GM12801 (cell line): ENCODE measurements at regions not wholly inside any gene's neighbourhood (a gene's known extent, or its start where the extent isn't known, plus 50 kb on each side); places are given as distances from the start of the nearest gene placed in this dataset.

Experiments
- TF ChIP-seq, protein P1 (sequence below): IDR thresholded peaks from one replicate; pipeline ENCODE4 v1.5.1; 2011; ENCODE audit warnings: control low read depth; ENCODE audit not compliant: insufficient read length; ENCODE audit errors: extremely low read depth

DNA sequence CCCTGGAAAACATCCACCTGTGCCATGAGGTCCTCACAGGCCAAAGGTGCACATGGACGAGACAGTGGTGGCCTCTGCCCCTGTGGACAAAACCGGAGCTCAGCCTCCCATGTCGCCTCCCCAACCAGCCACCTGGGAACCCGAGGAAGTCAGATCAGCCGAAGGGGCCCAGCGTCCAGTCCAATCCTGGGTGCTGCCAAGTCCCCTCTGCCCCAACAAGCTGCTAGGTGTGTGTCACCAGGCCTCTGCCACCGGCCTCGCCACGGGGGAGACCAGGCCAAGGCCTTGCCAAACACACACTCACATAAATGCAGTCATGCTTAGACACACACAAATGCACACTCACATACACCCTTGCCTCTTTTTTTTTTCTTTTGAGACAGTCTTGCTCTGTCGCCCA is 167.8 kb downstream of the RBFOX3 start:
- TF ChIP-seq, protein P1, sequence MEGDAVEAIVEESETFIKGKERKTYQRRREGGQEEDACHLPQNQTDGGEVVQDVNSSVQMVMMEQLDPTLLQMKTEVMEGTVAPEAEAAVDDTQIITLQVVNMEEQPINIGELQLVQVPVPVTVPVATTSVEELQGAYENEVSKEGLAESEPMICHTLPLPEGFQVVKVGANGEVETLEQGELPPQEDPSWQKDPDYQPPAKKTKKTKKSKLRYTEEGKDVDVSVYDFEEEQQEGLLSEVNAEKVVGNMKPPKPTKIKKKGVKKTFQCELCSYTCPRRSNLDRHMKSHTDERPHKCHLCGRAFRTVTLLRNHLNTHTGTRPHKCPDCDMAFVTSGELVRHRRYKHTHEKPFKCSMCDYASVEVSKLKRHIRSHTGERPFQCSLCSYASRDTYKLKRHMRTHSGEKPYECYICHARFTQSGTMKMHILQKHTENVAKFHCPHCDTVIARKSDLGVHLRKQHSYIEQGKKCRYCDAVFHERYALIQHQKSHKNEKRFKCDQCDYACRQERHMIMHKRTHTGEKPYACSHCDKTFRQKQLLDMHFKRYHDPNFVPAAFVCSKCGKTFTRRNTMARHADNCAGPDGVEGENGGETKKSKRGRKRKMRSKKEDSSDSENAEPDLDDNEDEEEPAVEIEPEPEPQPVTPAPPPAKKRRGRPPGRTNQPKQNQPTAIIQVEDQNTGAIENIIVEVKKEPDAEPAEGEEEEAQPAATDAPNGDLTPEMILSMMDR = no peak

DNA sequence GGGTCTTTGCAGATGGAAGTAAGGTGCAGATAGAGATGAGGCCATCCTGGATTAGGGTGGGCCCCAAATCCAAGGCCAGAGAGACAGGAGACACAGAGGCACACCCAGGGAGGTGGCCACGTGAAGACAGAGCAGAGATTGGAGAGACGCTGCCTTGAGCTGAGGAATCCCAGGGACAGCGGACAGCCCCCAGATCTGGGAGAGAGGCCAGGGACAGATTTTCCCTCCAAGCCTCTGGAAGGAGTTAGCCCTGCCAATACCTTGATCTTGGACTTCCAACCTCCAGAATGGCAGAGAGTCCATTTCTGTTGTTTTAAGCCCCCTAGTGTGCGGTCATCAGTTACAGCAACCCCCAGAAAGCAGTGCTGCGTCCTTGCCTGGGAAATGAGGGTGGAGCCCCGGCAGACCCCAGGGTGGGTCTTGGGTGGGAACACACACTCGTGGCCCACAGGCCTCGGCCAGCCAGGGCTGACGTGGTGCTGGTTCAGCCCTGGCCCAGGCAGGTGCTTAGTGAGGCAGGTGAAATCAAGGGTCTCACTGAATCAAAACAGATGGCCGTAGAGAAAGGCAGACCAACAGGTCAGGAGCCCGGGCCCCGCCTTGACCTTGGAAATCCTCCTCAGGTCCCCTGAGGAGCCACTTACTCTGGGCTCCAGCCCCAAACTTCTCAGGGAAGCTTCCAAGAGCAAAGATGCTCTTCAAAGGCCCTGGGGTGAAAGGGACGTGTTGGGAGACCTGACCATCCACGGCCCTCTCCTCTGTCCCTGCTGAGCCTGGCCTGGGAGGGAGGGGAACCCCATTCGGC is 169.3 kb downstream of the RBFOX3 start:
- TF ChIP-seq, protein P1 = no peak

DNA sequence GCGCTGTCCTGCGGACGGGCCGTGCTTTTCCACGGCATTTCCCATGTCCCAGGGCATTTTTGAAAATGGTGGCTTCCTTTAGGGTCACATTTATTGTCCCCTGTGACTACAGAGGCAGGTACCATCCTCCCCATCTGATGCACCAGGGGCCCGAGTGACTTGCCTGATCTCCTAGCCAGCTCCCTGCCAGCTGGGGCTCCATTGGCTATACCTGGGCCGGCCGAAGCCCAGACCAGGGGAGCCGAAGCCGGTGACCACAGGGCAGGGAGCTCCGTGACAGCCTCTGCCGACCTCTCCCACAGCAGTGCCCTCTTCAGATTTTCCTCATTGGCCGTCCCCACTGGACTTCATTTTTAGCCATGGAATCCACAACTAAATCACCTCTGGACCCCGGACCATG is 170.6 kb downstream of the RBFOX3 start:
- TF ChIP-seq, protein P1 = no peak

DNA sequence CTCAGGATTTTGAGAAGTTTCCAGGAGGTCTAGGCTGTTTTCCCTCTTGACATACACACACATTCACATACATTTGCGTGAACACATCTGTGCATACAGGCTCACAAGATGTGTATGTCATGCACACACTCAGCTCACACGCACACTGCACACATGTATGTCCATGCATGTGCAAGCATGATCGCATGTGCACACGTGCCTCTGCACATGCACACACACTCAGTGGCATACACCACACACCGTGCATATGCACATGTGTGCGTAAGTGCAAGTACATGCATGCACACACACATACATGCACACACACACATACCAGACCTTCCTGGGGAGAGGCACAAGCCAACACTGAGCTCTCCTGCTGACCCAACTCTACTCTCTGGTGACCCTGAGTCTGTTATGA is 171.4 kb downstream of the RBFOX3 start:
- TF ChIP-seq, protein P1 = no peak

DNA sequence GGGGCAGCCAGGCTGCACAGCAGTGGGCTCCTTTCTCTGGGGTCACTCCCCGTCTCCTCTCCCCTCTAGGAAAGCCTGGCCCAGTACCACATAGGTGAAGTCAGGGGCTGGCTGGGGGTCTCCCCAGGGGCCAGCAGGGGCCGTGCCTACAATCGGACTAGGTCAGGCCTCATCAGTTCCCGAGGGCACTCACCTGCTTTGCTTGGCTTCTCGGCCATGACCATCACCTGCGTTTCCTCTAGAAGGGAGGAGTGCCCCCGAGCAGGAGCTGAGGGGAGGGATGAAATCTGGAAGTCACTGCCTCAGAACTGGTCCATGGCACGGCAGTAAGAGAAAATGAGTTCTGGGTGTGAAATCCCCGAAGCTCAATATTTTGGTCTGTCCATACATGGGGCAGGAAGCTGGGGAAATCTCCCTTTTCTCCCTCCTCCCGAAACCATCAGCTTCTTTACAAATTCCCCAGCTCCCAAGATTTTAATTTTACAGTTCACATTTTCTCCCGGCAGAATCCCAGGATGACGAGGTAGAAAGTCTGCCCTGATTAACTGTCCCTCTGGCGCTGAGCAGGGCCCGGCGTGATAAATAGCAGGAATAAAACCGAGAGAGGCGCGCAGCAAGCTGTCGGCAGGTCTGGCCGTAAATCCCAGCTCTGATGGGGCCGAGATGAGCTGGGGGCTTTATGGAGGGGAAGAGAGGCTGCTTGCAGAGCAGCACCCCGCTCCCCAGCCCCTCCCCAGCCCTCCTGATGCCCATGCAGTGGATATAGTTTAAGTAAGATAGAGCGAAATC is 172.1 kb downstream of the RBFOX3 start:
- TF ChIP-seq, protein P1 = no peak

DNA sequence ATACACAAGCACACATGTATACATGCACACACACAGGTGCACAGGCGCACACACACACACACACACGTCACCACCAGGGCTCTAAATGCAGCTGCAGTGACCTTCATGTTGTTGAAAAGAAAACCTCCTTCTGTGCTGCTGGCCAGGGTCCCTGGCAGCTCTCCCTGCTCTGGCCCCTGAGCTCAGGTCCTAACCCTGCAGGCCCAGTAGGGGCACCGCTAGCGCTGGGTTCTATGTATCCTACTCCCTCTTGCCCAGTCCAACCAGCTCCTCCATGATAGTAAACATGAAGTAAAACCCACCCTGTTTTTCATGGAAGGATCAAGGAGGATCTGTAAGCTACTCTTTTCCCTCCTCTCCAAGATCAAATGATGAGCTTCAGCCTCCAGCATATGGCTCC is 172.8 kb downstream of the RBFOX3 start:
- TF ChIP-seq, protein P1 = no peak

DNA sequence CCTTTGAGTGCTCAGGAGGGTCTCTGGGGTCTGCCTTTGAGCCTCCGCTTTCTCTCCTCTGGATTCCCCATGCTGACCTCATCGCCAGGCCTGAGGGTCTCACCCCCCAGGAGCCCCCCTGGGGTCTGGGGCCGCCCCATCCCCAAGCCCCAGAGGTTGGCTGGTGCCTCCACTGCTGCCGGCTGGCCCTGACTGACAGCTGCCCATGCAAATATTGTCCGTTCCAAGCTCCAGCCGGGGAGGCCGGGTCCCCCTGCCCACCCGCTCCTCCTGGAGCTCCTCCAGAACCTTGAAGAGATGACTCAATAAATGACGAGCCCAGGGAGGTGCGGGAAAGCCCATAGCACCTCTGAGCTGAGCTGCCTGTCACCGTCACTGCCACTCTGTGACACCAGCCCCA is 173.8 kb downstream of the RBFOX3 start:
- TF ChIP-seq, protein P1 = no peak
